Urinary bladder (tissue), 3 donors: ENCODE measurements at regions not wholly inside any gene's neighbourhood (a gene's known extent, or its start where the extent isn't known, plus 50 kb on each side); places are given as distances from the start of the nearest gene placed in this dataset.

Source experiments
- DNase-seq: peaks from one replicate; pipeline ENCODE4 v3.0.0-alpha.2; 2015; ENCODE audit errors: extremely low spot score
- H3K27ac ChIP-seq: one replicate; pipeline ENCODE4 v1.5.1; 2013; ENCODE audit warnings: low read depth, mild to moderate bottlenecking, moderate library complexity
- H3K36me3 ChIP-seq: one replicate; pipeline ENCODE4 v1.6.1; 2013; ENCODE audit warnings: mild to moderate bottlenecking, moderate library complexity; ENCODE audit not compliant: insufficient read depth
- H3K4me1 ChIP-seq: one replicate; pipeline ENCODE4 v1.6.1; 2013; ENCODE audit warnings: mild to moderate bottlenecking, moderate library complexity; ENCODE audit not compliant: insufficient read depth
- H3K4me3 ChIP-seq: one replicate; pipeline ENCODE4 v1.5.1; 2013; ENCODE audit warnings: low read depth, low read length
- WGBS: extraction: QIAGEN DNeasy Blood & Tissue Kit; methylation state at CpG from one replicate; pipeline ENCODE4 v1.1.7; 2013; 5-methylcytosine and 5-hydroxymethylcytosine counted together
- donor health status: healthy with polysubstance abuse.
- donor health status: healthy.

DNA sequence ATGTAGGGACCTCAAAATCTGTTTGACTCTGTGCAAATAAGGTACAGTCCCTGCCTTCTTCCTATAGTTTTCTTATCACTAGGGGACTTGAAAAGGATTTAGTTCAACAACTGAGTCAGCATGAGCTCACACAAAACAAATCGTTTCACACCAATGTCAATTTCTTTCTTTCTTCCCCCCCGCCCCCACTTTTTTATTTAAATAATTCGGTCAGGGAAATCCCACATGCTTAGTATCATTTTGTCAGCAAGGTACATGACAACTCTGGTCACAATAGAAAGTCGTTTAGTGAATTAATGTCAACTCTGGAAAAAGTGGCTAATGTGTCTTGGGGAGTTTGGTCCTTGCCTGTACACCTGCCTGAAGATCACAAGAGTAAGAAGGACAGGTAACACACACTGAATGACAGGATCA lies 232.2 kb upstream of the PLEKHG7 start:
- Histone ChIP-seq H3K4me3 (no peak overlapping the region), H3K4me1 (peaks cover 2% of the 10 kb centered on the region), H3K36me3 (no peaks in the 10 kb centered on the region), H3K27ac (no peak overlapping the region)
- 79% methylated on average over 4 of the region's 4 CpGs for WGBS
- DNase-seq = no peak

DNA sequence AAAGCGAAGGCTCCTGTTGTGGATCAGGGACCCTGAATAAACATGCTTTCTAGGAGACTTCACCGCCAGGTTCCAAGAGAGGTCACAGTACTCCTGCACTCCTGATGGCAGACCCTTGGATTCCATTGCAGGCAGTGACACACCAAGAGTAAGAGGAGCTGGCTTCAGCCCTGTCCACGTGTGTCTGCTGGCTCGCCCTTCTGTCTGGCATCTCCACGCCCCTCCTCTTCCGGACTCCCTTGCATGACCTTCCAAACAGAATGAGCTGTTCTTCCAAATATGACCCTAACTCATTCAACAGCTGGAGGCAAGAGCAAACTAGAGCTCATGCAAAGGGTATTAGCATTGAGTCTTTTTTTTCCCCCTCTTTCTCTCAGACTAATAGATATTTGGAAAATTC lies 233.0 kb upstream of the PLEKHG7 start:
- no peak for DNase-seq
- WGBS = 58% methylated on average over 6 of the region's 6 CpGs
- Histone ChIP-seq H3K27ac (no peak overlapping the region), H3K36me3 (no peaks in the 10 kb centered on the region), H3K4me1 (peaks cover 2% of the 10 kb centered on the region), H3K4me3 (no peak overlapping the region)

- 85% methylated on average over 8 of the region's 8 CpGs for WGBS
- Histone ChIP-seq H3K4me3 (no peak overlapping the region), H3K36me3 (no peaks in the 10 kb centered on the region), H3K27ac (no peak overlapping the region), H3K4me1 (peaks cover 2% of the 10 kb centered on the region)
- DNase-seq = no peak
Measured at GRCh38 chr12:92468358-92469020, 234.3 kb upstream of the PLEKHG7 start.

GRCh38 chr12:92467886-92468285 lies 234.9 kb upstream of the PLEKHG7 start:
- no peak for DNase-seq
- Histone ChIP-seq H3K4me3 (no peak overlapping the region), H3K36me3 (no peaks in the 10 kb centered on the region), H3K27ac (no peak overlapping the region), H3K4me1 (peaks cover 2% of the 10 kb centered on the region)
- WGBS = 39% methylated on average over 1 of the region's 1 CpG

- Histone ChIP-seq H3K36me3 (no peaks in the 10 kb centered on the region), H3K27ac (no peak overlapping the region), H3K4me3 (no peak overlapping the region), H3K4me1 (peaks cover 2% of the 10 kb centered on the region)
- 31% methylated on average over 13 of the region's 13 CpGs for WGBS
- no peak for DNase-seq
Measured at GRCh38 chr12:92466391-92467305, 236.1 kb upstream of the PLEKHG7 start.

GRCh38 chr12:92465786-92466295 lies 236.9 kb upstream of the PLEKHG7 start:
- H3K4me1 ChIP-seq = peaks cover 2% of the 10 kb centered on the region
- WGBS = 94% methylated on average over 9 of the region's 9 CpGs
- no peak overlapping the region for H3K27ac ChIP-seq
- no peak overlapping the region for H3K4me3 ChIP-seq
- no peaks in the 10 kb centered on the region for H3K36me3 ChIP-seq
- DNase-seq = no peak

- Histone ChIP-seq H3K36me3 (no peaks in the 10 kb centered on the region), H3K27ac (no peak overlapping the region), H3K4me3 (no peak overlapping the region), H3K4me1 (peaks cover 2% of the 10 kb centered on the region)
- 69% methylated on average over 3 of the region's 3 CpGs for WGBS
- DNase-seq = no peak
Measured at GRCh38 chr12:92464911-92465310, 237.9 kb upstream of the PLEKHG7 start.

GRCh38 chr12:92463171-92463570 lies 239.6 kb upstream of the PLEKHG7 start:
- H3K4me1 ChIP-seq = peaks cover 2% of the 10 kb centered on the region
- H3K4me3 ChIP-seq = no peak overlapping the region
- WGBS = 95% methylated on average over 2 of the region's 2 CpGs

GRCh38 chr12:92462527-92462926 lies 240.3 kb upstream of the PLEKHG7 start:
- Histone ChIP-seq H3K27ac (no peak overlapping the region), H3K36me3 (no peaks in the 10 kb centered on the region), H3K4me3 (no peak overlapping the region), H3K4me1 (no peaks in the 10 kb centered on the region)
- DNase-seq = no peak
- 85% methylated on average over 1 of the region's 1 CpG for WGBS

More at GRCh38 chr12:92463171-92463570, 239.6 kb upstream of the PLEKHG7 start:
- Histone ChIP-seq H3K36me3 (no peaks in the 10 kb centered on the region), H3K27ac (no peak overlapping the region)
- no peak for DNase-seq

DNA sequence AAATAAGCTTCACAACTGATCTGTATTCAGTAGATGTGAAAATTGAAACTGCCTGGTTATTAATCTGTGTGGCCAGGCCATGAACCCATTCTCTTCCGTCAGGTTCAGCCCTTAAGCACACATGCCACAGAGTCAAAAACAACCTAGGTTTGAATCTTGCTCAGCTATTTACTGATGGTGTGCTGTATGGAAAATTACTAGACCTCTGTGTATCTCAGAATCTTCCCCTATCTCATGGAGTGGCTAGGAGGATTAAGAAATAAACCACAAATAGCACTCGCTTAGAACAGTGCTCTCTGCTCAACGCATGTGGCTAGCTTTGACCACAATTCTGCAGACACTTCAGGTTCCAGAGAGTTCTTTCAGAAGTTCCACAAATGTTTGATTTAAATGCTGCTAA lies 240.7 kb upstream of the PLEKHG7 start:
- Histone ChIP-seq H3K36me3 (no peaks in the 10 kb centered on the region), H3K4me1 (no peaks in the 10 kb centered on the region), H3K27ac (no peak overlapping the region), H3K4me3 (no peak overlapping the region)
- WGBS = 59% methylated on average over 3 of the region's 3 CpGs
- no peak for DNase-seq

DNA sequence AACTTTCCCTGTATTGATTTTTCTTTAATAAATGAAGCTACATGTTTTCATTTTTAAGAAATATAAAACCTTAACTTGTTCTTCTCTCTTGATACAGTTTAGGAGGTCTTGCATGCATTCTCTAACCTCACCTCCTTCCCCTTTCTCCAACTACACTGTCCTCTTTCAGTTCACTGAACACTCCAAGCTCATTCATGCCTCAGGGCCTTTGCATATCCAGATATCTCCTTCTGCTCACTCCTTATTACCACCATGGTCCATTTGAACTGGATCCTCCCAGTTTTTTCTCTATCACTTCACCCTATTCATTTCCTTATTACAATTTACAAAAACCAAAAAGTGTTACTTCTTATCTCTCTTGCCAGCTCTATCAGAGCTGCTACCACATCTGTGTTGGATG lies 242.9 kb upstream of the PLEKHG7 start:
- Histone ChIP-seq H3K4me1 (no peaks in the 10 kb centered on the region), H3K36me3 (no peaks in the 10 kb centered on the region), H3K4me3 (no peak overlapping the region), H3K27ac (no peak overlapping the region)
- no peak for DNase-seq

DNA sequence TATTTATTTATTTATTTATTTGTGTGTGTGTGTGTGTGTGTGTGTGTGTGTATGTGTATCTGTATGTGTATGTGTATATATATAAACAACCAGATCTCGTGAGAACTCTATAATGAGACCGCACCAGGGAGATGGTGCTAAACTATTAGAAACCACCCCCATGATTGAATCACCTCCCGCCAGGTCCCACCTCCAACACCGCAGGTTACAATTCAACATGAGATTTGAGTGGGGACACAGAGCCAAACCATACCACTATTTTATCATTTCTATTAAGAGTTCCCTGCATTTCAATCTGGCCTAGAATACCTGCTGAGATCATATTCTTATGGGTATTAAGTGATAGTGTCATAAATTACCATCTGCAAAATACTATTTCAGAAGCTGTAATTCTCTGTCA lies 243.8 kb upstream of the PLEKHG7 start:
- Histone ChIP-seq H3K36me3 (no peaks in the 10 kb centered on the region), H3K27ac (no peak overlapping the region), H3K4me1 (no peaks in the 10 kb centered on the region), H3K4me3 (no peak overlapping the region)
- WGBS = 96% methylated on average over 4 of the region's 4 CpGs
- DNase-seq = no peak

DNA sequence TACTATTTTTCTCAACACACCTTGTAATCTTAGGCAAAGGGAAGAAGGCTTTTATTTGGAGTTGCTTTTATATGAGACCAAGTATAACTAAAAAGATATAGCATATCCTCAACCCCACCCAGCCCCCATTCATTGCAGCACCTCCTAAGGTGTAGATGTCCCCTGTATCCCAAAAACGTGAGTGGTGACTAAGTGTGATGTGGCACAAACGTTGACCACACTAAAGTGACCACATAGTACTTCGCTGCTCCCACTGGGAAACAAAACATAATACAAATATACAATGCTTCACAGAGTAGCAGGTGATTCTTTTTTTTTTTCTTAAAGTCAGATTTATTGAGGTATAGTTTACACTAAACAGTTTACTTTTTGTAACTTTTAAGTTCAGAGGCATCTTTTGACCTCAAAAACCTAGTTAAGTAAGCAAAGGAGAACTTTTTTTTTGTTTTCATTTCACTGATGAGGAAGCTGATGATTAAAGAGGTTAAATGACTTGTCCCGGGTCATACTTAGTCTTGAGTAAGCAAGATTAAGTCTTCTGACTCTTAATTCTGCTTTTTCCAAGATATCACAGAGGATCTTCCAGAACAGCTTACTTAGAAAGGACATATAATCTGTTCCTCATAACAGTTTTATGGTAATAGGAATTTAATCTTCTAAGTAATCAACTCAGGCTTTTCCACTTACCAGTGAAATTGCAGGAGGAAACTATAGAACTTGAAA lies 245.2 kb upstream of the PLEKHG7 start:
- Histone ChIP-seq H3K4me3 (no peak overlapping the region), H3K36me3 (no peaks in the 10 kb centered on the region), H3K27ac (no peak overlapping the region), H3K4me1 (no peaks in the 10 kb centered on the region)
- no peak for DNase-seq
- 38% methylated on average over 4 of the region's 4 CpGs for WGBS
